SK-N-SH treated with all-trans-retinoic acid at 6 μM for 48 hours (cell line): ENCODE measurements at regions not wholly inside any gene's neighbourhood (a gene's known extent, or its start where the extent isn't known, plus 50 kb on each side); places are given as distances from the start of the nearest gene placed in this dataset.

ENCODE experiments used
- ATAC-seq: fragments of 200-7000 bp; cut with Tn5 transposase; 3 replicates; pipeline ENCODE4 v1.9.1; 2020; ENCODE audit warnings: mild to moderate bottlenecking, moderate library complexity
- ARNTL ChIP-seq: fragments of 450-650 bp; formaldehyde crosslinking; IDR thresholded peaks from 2 replicates; pipeline ENCODE4 v1.5.0; 2020; ENCODE audit warnings: low read depth, mild to moderate bottlenecking, moderate library complexity, borderline replicate concordance
- BACH2 ChIP-seq: fragments of 250-450 bp; sonication (Bioruptor Pico); IDR thresholded peaks from 2 replicates; pipeline ENCODE4 v1.9.0; 2021; ENCODE audit warnings: mild to moderate bottlenecking, borderline replicate concordance
- CSDC2 ChIP-seq: fragments of 250-450 bp; sonication (Bioruptor Pico); IDR thresholded peaks from 2 replicates; pipeline ENCODE4 v1.5.0; 2020; ENCODE audit warnings: mild to moderate bottlenecking, moderate library complexity
- CSRNP3 ChIP-seq: fragments of 250-450 bp; sonication (Bioruptor Pico); IDR thresholded peaks from 2 replicates; pipeline ENCODE4 v1.5.1; 2021; ENCODE audit warnings: mild to moderate bottlenecking, moderate library complexity
- ESRRG ChIP-seq: fragments of 250-450 bp; sonication (Bioruptor Pico); IDR thresholded peaks from 2 replicates; pipeline ENCODE4 v1.6.1; 2021; ENCODE audit warnings: mild to moderate bottlenecking
- GLIS3 ChIP-seq: fragments of 250-450 bp; sonication (Bioruptor Pico); IDR thresholded peaks from 2 replicates; pipeline ENCODE4 v1.5.0; 2020; ENCODE audit warnings: mild to moderate bottlenecking, moderate library complexity
- ISL1 ChIP-seq: fragments of 250-450 bp; sonication (Bioruptor Pico); IDR thresholded peaks from 2 replicates; pipeline ENCODE4 v2.1.2; 2022; ENCODE audit warnings: mild to moderate bottlenecking, moderate library complexity
- OSR1 ChIP-seq: fragments of 250-450 bp; sonication (Bioruptor Pico); IDR thresholded peaks from 2 replicates; pipeline ENCODE4 v1.8.0; 2022; ENCODE audit warnings: moderate library complexity, mild to moderate bottlenecking, inconsistent platforms
- POU6F1 ChIP-seq: fragments of 250-450 bp; sonication (Bioruptor Pico); IDR thresholded peaks from 2 replicates; pipeline ENCODE4 v1.8.0; 2021; ENCODE audit warnings: low read depth, mild to moderate bottlenecking, moderate library complexity, borderline replicate concordance
- PPARA ChIP-seq: fragments of 250-450 bp; sonication (Bioruptor Pico); IDR thresholded peaks from 2 replicates; pipeline ENCODE4 v1.5.0; 2020; ENCODE audit warnings: mild to moderate bottlenecking, borderline replicate concordance
- RARB ChIP-seq: fragments of 250-450 bp; sonication (Bioruptor Pico); IDR thresholded peaks from 2 replicates; pipeline ENCODE4 v1.8.0; 2021; ENCODE audit warnings: mild to moderate bottlenecking, moderate library complexity
- TCF4 ChIP-seq: fragments of 250-450 bp; sonication (Bioruptor Pico); IDR thresholded peaks from 2 replicates; pipeline ENCODE4 v1.8.0; 2021; ENCODE audit warnings: mild to moderate bottlenecking, moderate library complexity, borderline replicate concordance
- TSHZ2 ChIP-seq: fragments of 250-450 bp; sonication (Bioruptor Pico); IDR thresholded peaks from 2 replicates; pipeline ENCODE4 v1.5.0; 2020; ENCODE audit warnings: mild to moderate bottlenecking, moderate library complexity
- ZC3H10 ChIP-seq: fragments of 250-450 bp; sonication (Bioruptor Pico); IDR thresholded peaks from 2 replicates; pipeline ENCODE4 v1.5.1; 2021; ENCODE audit warnings: mild to moderate bottlenecking, moderate library complexity
- ZFP3 ChIP-seq: fragments of 250-450 bp; sonication (Bioruptor Pico); IDR thresholded peaks from 2 replicates; pipeline ENCODE4 v1.5.0; 2020; ENCODE audit warnings: mild to moderate bottlenecking, moderate library complexity
- ZNF565 ChIP-seq: fragments of 450-650 bp; formaldehyde crosslinking; conservative IDR thresholded peaks from 2 replicates; pipeline ENCODE4 v1.5.0; 2020; ENCODE audit warnings: low read depth, mild to moderate bottlenecking, moderate library complexity
- ZNF70 ChIP-seq: fragments of 450-650 bp; formaldehyde crosslinking; IDR thresholded peaks from 2 replicates; pipeline ENCODE4 v1.5.0; 2020; ENCODE audit warnings: mild to moderate bottlenecking, moderate library complexity
- ZNF8 ChIP-seq: fragments of 450-650 bp; formaldehyde crosslinking; IDR thresholded peaks from 2 replicates; pipeline ENCODE4 v1.5.0; 2020; ENCODE audit warnings: mild to moderate bottlenecking, moderate library complexity
- TF ChIP-seq, protein P1 (sequence below): fragments of 250-450 bp; sonication (Bioruptor Pico); IDR thresholded peaks from 2 replicates; pipeline ENCODE4 v1.8.0; 2020; ENCODE audit warnings: mild to moderate bottlenecking, moderate library complexity, borderline replicate concordance
- TF ChIP-seq, protein P2 (sequence below): fragments of 250-450 bp; sonication (Bioruptor Pico); IDR thresholded peaks from 2 replicates; pipeline ENCODE4 v1.5.1; 2020; ENCODE audit warnings: low read depth, mild to moderate bottlenecking, moderate library complexity

DNA sequence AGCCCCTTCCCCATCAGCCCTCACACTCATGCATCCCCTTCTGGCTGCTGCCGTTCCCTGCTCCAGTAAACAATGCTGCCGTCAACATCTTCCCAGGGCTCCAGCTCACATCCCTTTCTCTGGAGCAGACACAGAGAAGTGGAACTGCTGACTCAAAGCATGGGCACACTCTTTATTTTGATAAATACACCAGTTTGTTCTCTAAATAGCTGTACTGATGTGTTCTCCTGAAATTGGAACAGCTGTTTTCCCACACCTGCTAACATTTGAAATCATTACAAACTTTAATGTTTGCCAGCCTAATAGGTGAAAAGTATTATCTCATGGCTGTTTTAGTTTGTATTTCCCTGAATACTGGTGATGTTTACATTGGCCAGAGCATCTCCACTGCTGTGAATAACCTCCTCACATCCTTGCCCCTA lies 102.1 kb upstream of the NXT1 start:
- TF ChIP-seq GLIS3: no peak
- no peak for TF ChIP-seq PPARA (CRISPR knock-in tag)
- no peak for TF ChIP-seq ESRRG (CRISPR knock-in tag)
- no peak for TF ChIP-seq ISL1 (CRISPR knock-in tag)
- no peak for TF ChIP-seq CSRNP3
- TF ChIP-seq ZNF70 (CRISPR knock-in tag): no peak
- no peak for TF ChIP-seq CSDC2 (CRISPR knock-in tag)
- no peak for TF ChIP-seq ZC3H10
- no peak for TF ChIP-seq ZNF8
- no peak for TF ChIP-seq POU6F1 (CRISPR knock-in tag)
- TF ChIP-seq RARB: no peak
- TF ChIP-seq, protein P1, sequence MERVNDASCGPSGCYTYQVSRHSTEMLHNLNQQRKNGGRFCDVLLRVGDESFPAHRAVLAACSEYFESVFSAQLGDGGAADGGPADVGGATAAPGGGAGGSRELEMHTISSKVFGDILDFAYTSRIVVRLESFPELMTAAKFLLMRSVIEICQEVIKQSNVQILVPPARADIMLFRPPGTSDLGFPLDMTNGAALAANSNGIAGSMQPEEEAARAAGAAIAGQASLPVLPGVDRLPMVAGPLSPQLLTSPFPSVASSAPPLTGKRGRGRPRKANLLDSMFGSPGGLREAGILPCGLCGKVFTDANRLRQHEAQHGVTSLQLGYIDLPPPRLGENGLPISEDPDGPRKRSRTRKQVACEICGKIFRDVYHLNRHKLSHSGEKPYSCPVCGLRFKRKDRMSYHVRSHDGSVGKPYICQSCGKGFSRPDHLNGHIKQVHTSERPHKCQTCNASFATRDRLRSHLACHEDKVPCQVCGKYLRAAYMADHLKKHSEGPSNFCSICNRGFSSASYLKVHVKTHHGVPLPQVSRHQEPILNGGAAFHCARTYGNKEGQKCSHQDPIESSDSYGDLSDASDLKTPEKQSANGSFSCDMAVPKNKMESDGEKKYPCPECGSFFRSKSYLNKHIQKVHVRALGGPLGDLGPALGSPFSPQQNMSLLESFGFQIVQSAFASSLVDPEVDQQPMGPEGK (CRISPR knock-in tag): no peak
- no peak for ATAC-seq

- no peak for TF ChIP-seq ESRRG (CRISPR knock-in tag)
- no peak for TF ChIP-seq POU6F1 (CRISPR knock-in tag)
- TF ChIP-seq, protein P2, sequence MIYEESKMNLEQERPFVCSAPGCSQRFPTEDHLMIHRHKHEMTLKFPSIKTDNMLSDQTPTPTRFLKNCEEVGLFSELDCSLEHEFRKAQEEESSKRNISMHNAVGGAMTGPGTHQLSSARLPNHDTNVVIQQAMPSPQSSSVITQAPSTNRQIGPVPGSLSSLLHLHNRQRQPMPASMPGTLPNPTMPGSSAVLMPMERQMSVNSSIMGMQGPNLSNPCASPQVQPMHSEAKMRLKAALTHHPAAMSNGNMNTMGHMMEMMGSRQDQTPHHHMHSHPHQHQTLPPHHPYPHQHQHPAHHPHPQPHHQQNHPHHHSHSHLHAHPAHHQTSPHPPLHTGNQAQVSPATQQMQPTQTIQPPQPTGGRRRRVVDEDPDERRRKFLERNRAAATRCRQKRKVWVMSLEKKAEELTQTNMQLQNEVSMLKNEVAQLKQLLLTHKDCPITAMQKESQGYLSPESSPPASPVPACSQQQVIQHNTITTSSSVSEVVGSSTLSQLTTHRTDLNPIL (CRISPR knock-in tag): no peak
- no peak for TF ChIP-seq ISL1 (CRISPR knock-in tag)
- no peak for TF ChIP-seq ARNTL
- TF ChIP-seq BACH2 (CRISPR knock-in tag): no peak
- no peak for TF ChIP-seq PPARA (CRISPR knock-in tag)
- no peak for TF ChIP-seq TCF4 (CRISPR knock-in tag)
- no peak for TF ChIP-seq ZC3H10
- TF ChIP-seq RARB: no peak
- TF ChIP-seq OSR1 (CRISPR knock-in tag): no peak
- no peak for TF ChIP-seq ZFP3
- TF ChIP-seq ZNF8: no peak
- no peak for TF ChIP-seq CSRNP3
- TF ChIP-seq ZNF565 (CRISPR knock-in tag): no peak
- no peak for TF ChIP-seq ZNF70 (CRISPR knock-in tag)
- TF ChIP-seq TSHZ2 (CRISPR knock-in tag): no peak
- no peak for ATAC-seq
Measured at GRCh38 chr20:23246717-23247664, 103.6 kb upstream of the NXT1 start.
